NCI-H128 (cell line): ENCODE measurements at regions not wholly inside any gene's neighbourhood (a gene's known extent, or its start where the extent isn't known, plus 50 kb on each side); places are given as distances from the start of the nearest gene placed in this dataset.
"Not testable (repeated sequence)": the region's sequence is repeated elsewhere in the genome, so short reads cannot be mapped to it uniquely, and the experiment has no call there.

ENCODE experiments used
- DNase-seq: peaks from one replicate; lab custom pipeline; 2025; ENCODE audit not compliant: unreplicated experiment; lab: John Stamatoyannopoulos, UW

- no peak for DNase-seq
These were observed 91.4 kb upstream of the NEURL1B start for GRCh38 chr5:172549696-172550095.

GRCh38 chr5:172548981-172549687 is 91.9 kb upstream of the NEURL1B start:
- DNase-seq = no peak

- DNase-seq = no peak
These were observed 92.7 kb upstream of the NEURL1B start for GRCh38 chr5:172548311-172548731.

- no peak for DNase-seq
These were observed 91.9 kb upstream of the SH3PXD2B start for GRCh38 chr5:172546196-172546595.

- no peak for DNase-seq
These were observed 91.0 kb upstream of the SH3PXD2B start for GRCh38 chr5:172545291-172545801.

GRCh38 chr5:172544371-172545095 is 90.2 kb upstream of the SH3PXD2B start:
- no peak for DNase-seq

- no peak for DNase-seq
These were observed 89.4 kb upstream of the SH3PXD2B start for GRCh38 chr5:172543484-172544298.

- no peak for DNase-seq
These were observed 88.4 kb upstream of the SH3PXD2B start for GRCh38 chr5:172542651-172543131.

GRCh38 chr5:172541773-172542136 is 87.4 kb upstream of the SH3PXD2B start:
- DNase-seq = no peak

GRCh38 chr5:172541099-172541772 is 86.9 kb upstream of the SH3PXD2B start:
- DNase-seq = no peak

- no peak for DNase-seq
These were observed 86.0 kb upstream of the SH3PXD2B start for GRCh38 chr5:172540099-172540870.

- no peak for DNase-seq
These were observed 80.8 kb upstream of the SH3PXD2B start for GRCh38 chr5:172535108-172535445.

GRCh38 chr5:172534229-172535107 is 80.1 kb upstream of the SH3PXD2B start:
- no peak for DNase-seq

GRCh38 chr5:172533399-172534228 is 79.3 kb upstream of the SH3PXD2B start:
- no peak for DNase-seq

- no peak for DNase-seq
These were observed 78.7 kb upstream of the SH3PXD2B start for GRCh38 chr5:172533058-172533398.

GRCh38 chr5:172532439-172532838 is 78.1 kb upstream of the SH3PXD2B start:
- DNase-seq = not testable (repeated sequence)

GRCh38 chr5:172531704-172532026 is 77.3 kb upstream of the SH3PXD2B start:
- no peak for DNase-seq

- DNase-seq = no peak
These were observed 76.8 kb upstream of the SH3PXD2B start for GRCh38 chr5:172530878-172531703.
